Activated CD8-positive, alpha-beta memory T cell treated with anti-CD3 and anti-CD28 coated beads, Interleukin-2, amount 50 U/mL, for 24 hours (primary cell): ENCODE measurements at regions not wholly inside any gene's neighbourhood (a gene's known extent, or its start where the extent isn't known, plus 50 kb on each side); places are given as distances from the start of the nearest gene placed in this dataset.
"Not testable (repeated sequence)": the region's sequence is repeated elsewhere in the genome, so short reads cannot be mapped to it uniquely, and the experiment has no call there.

Source experiments
- DNase-seq: peaks from one replicate; pipeline ENCODE4 v3.0.0-alpha.2; 2020; ENCODE audit errors: extremely low read depth

GRCh38 chr1:117707371-117707770 is 101.5 kb downstream of the TENT5C start:
- no peak for DNase-seq

- DNase-seq = no peak
Observed at GRCh38 chr1:117708323-117709248, 102.7 kb downstream of the TENT5C start.

- no peak for DNase-seq
Observed at GRCh38 chr1:117709249-117709691, 103.4 kb downstream of the TENT5C start.

- no peak for DNase-seq
Observed at GRCh38 chr1:117710710-117711109, 104.9 kb downstream of the TENT5C start.

DNA sequence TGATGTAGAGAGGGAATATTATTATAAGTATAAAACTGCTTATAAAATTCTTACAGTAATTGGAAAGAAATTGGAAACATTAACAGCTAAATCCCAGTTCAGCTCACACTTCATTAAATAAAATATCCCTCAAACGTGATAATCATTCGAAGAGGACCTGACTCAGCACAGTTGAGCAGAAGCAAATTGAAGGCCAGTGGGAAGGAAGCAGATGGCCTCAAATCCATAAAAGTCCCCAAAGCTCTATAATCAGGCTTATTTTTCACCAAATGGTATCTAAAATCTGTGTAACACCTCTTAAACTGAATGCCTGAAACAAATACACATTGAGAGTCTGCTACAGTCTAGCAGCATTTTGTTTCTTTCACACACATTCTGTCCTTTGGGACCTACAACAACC is 106.8 kb downstream of the TENT5C start:
- no peak for DNase-seq

- DNase-seq = no peak
Observed at GRCh38 chr1:117714546-117714945, 108.7 kb downstream of the TENT5C start.

DNA sequence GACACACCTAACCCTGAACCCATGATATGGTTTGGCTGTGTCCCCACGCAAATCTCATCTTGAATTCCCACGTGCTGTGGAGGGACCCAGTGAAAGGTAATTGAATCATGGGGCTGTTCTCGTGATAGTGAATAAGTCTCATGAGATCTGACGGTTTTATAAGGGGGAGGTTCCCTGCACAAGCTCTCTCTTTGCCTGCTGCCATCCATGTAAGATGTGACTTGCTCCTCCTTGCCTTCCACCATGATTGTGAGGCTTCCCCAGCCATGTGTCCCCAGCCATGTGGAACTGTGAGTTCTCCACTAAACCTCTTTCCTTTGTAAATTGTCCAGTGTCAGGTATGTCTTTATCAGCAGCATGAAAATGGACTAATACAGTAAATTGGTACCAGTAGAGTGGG is 110.2 kb downstream of the TENT5C start:
- DNase-seq = not testable (repeated sequence)

- DNase-seq = not testable (repeated sequence)
Observed at GRCh38 chr1:117717980-117718379, 112.1 kb downstream of the TENT5C start.

DNA sequence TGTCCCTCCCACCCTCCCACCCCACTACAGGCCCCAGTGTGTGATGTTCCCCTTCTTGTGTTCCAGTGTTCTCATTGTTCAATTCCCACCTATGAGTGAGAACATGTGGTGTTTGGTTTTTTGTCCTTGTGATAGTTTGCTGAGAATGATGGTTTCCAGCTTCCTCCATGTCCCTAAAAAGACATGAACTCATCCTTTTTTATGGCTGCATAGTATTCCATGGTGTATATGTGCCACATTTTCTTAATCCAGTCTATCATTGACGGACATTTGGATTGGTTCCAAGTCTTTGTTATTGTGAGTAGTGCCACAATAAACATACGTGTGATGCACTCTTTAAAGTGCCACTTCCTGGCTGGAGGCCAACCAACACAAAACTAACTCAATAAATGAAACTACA is 112.7 kb downstream of the TENT5C start:
- DNase-seq = not testable (repeated sequence)

DNA sequence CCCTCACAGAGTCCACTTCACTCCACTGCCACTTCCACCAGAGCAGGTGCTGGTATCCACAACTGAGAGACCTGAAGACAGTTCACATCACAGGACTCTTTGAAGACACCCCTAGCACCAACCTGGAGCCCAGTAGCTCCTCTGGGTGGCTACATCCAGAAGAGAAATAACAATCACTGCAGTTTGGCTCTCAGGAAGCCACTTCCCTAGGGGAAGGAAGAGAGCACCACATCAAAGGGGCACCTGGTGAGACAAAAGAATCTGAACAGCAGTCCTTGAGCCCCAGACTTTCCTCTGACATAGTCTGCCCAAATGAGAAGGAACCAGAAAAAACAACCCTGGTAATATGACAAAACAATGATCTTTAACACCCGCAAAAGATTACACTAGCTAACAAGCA is 113.2 kb downstream of the TENT5C start:
- DNase-seq = no peak

DNA sequence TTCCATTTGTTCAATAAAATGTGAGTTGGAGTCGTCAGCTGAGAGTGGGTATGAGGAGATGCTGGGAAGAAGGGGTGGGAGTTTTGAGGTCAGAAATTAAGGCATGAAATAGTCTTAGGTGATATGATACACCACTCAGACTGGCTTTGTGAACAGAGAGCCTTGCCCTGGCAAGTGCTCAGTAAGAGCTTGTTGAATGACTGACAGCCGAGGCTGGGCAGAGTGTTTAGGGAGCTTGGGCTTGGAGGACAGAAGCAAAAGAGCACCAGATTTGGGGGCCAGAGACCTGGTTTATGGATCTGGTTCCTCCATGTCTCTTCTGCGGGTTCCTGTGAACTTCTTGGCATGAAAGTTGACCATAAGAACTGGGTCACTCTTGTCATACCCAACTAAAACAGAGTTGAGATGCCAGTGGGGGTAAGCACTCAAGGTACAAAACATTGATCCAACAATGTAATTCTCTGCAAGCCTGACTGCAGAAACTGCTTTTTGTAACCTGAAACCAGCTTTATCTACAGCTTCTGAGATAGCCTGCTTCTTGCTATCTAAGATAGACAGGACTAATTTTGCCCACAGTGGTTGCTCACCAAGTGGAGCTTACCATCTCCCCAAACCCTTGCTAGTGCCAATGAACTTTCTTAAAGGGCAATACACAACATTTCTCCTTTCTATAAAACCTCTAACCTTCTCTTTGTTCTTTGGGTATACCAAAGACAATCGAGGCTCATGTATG is 126.4 kb downstream of the TENT5C start:
- no peak for DNase-seq

GRCh38 chr1:117732956-117733355 is 127.1 kb downstream of the TENT5C start:
- DNase-seq = no peak

- DNase-seq = no peak
Observed at GRCh38 chr1:117734403-117734802, 128.6 kb downstream of the TENT5C start.

- DNase-seq = no peak
Observed at GRCh38 chr1:117735045-117735992, 129.5 kb downstream of the TENT5C start.

DNA sequence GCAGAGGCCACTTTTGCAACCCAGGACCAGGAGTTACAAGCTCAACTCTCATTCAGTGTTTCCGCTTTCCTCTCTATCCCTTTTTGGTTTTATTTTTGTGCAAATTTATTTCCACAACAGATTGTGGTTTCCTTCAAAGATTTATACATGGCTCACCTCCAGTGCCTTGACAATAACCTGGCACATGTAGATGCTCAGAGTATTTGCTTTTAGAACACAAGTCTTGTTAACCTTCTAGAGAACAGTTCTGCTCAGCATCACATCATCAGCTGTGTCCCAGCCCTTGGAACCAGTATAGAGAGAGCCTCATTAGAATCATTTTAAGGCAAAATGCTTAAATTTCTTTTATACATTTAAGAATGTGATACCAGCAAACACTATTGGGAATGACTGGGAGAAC is 133.7 kb downstream of the TENT5C start:
- DNase-seq = no peak

GRCh38 chr1:117740496-117740895 is 134.6 kb downstream of the TENT5C start:
- no peak for DNase-seq

DNA sequence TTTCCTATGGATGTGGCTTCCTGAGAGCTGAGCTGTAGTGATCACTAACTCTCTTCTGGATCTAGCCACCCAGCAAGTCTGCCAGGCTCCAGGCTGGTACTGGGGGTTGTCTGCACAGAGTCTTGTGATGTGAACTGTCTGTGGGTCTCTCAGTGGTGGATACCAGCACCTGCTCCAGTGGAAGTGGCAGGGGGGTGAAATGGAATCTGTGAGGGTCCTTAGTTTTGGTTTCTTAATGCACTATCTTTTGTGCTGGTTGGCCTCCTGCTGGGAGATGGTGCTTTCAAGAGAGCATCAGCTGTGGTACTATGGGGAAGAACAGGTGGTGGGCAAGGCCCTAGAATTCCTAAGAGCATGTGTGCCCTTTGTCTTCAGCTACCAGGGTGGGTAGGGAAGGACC is 140.7 kb downstream of the TENT5C start:
- DNase-seq = not testable (repeated sequence)

DNA sequence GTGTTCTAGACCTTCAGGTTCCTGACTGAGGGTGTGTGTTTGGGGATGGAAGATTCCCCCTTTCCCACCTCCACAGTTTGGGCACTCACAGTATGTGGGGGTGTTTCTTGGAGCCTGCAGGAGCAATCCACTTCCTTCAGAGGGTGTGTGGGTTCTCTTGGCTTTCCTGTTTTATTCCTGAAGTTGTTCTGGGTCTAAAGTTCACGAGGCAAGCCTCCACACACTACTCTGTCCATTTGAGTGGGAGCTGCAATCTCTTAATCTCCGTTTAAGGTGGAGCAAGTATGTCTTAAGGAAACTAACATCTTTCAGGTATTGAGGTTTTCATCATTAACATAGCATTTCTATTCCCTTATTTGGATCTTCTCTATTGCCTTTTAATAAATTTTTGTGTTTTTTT is 141.8 kb downstream of the TENT5C start:
- DNase-seq = no peak

GRCh38 chr1:117751321-117751720 is 145.5 kb downstream of the TENT5C start:
- no peak for DNase-seq

DNA sequence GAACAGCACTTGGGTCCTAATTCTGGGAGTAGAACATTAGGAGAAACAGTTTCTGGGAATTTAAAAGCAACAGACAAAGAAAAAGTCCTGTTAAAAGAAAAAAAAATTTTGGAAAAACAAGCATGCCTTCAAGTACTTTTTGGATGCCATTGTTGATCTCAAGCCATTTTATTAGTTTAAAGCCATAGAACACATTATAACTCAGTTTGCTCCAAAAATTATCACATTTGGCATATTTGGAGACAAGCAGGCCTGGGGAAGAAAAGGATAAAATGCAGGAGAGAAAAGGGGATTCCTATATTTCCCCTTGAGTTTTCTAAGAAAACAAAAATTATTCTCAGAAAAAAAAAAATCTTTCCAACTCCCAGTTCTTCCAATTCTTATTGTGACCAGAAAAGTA is 146.8 kb downstream of the TENT5C start:
- no peak for DNase-seq

DNA sequence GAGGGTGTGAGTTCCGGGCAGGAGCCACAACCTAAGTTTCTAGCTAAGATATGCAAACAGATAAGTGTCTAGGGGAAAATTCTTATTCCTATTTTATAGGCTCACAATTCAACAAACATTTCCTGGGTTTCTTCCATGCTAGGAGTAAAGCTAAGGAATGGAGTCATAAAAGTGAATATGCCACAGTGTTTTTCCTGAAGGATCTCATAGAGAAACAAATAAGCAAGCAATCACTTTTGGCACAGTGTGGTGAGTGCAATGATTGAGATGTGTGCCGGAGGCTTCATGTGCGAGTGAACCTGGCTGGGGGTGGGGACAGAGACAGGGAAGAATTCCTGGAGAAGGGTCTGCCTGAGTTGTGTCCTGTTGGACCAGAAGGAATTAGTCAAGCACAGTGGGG is 147.4 kb downstream of the TENT5C start:
- DNase-seq = no peak

DNA sequence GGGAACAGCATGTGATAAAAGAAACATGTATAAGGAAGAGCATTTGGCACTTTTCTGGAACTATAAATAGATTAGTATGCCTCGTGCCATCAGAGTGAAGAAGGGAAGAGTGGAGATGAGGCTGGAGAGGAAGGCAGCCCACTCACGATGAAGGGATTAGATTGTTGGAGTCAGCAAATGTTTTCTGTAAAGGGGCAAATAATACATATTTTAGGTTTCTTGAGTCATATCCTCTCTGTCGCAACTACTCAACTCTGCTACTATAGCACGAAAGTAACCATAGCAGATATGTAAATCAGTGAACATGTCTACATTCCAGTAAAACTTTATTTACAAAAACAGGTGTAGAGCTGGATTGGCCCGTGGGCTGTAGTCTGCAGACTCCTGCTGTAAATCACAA is 147.8 kb downstream of the TENT5C start:
- no peak for DNase-seq
